ENCODE measurements at regions not wholly inside any gene's neighbourhood (a gene's known extent, or its start where the extent isn't known, plus 50 kb on each side); places are given as distances from the start of the nearest gene placed in this dataset.

DNA sequence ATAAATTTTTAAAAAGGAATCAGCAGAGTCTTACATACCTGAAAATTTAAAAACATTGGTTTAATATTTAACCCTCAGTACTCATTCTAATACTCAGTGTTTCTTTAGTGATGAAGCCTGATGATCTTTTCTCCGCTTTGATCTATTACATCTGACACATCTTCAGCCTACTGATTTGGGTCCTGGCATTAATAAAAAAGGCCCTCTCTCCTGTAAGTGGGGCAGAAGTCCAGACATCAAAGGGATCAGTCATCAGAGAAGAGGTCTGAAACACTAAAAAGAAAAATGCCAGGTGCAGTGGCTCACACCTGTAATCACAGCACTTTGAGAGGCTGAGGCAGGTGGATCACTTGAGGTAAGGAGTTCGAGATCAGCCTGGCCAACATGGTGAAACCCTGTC is 581.1 kb upstream of the LRATD1 start (continued):
- TF ChIP-seq JUND (IDR thresholded peaks at IDR 0.05; ENCODE audit: low read depth, low read length) (no peak), CBFB (IDR thresholded peaks at IDR 0.05; ENCODE audit: low read depth) (no peak), SMAD5 (IDR thresholded peaks at IDR 0.05; ENCODE audit: low read depth) (no peak), DPF2 (IDR thresholded peaks at IDR 0.05) (no peak)
- TF ChIP-seq, protein P1, sequence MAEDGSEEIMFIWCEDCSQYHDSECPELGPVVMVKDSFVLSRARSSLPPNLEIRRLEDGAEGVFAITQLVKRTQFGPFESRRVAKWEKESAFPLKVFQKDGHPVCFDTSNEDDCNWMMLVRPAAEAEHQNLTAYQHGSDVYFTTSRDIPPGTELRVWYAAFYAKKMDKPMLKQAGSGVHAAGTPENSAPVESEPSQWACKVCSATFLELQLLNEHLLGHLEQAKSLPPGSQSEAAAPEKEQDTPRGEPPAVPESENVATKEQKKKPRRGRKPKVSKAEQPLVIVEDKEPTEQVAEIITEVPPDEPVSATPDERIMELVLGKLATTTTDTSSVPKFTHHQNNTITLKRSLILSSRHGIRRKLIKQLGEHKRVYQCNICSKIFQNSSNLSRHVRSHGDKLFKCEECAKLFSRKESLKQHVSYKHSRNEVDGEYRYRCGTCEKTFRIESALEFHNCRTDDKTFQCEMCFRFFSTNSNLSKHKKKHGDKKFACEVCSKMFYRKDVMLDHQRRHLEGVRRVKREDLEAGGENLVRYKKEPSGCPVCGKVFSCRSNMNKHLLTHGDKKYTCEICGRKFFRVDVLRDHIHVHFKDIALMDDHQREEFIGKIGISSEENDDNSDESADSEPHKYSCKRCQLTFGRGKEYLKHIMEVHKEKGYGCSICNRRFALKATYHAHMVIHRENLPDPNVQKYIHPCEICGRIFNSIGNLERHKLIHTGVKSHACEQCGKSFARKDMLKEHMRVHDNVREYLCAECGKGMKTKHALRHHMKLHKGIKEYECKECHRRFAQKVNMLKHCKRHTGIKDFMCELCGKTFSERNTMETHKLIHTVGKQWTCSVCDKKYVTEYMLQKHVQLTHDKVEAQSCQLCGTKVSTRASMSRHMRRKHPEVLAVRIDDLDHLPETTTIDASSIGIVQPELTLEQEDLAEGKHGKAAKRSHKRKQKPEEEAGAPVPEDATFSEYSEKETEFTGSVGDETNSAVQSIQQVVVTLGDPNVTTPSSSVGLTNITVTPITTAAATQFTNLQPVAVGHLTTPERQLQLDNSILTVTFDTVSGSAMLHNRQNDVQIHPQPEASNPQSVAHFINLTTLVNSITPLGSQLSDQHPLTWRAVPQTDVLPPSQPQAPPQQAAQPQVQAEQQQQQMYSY (CRISPR knock-in tag; IDR thresholded peaks at IDR 0.05) = no peak

DNA sequence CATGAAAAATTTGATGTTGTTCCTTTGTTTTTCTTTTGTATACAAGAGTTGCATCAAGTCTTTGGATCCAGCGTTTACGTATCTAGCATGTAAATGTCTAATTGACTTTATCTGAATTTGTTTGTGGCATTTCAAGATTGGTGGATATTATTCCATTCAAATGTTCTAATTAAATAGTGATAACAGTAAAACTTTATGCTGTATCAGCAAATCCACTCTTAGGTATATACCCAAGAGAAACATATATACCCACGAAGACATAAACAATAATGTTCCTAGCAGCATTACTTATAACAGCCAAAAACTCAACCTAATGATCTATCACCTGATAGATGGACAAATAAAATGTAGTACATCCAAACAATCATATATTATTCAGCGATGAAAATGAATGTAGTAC is 579.4 kb upstream of the LRATD1 start:
- no TSS peak for BruUV-seq (replicated peaks)
- TF ChIP-seq MTA3 (IDR thresholded peaks at IDR 0.05; ENCODE audit: borderline replicate concordance, low read length) (no peak), IKZF2 (IDR thresholded peaks at IDR 0.05) (no peak), TARDBP (IDR thresholded peaks at IDR 0.05; ENCODE audit: borderline replicate concordance) (no peak)
- TF ChIP-seq, protein P2, sequence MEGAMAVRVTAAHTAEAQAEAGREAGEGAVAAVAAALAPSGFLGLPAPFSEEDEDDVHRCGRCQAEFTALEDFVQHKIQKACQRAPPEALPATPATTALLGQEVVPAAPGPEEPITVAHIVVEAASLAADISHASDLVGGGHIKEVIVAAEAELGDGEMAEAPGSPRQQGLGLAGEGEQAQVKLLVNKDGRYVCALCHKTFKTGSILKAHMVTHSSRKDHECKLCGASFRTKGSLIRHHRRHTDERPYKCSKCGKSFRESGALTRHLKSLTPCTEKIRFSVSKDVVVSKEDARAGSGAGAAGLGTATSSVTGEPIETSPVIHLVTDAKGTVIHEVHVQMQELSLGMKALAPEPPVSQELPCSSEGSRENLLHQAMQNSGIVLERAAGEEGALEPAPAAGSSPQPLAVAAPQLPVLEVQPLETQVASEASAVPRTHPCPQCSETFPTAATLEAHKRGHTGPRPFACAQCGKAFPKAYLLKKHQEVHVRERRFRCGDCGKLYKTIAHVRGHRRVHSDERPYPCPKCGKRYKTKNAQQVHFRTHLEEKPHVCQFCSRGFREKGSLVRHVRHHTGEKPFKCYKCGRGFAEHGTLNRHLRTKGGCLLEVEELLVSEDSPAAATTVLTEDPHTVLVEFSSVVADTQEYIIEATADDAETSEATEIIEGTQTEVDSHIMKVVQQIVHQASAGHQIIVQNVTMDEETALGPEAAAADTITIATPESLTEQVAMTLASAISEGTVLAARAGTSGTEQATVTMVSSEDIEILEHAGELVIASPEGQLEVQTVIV (IDR thresholded peaks at IDR 0.05; ENCODE audit: borderline replicate concordance, partially characterized antibody) = no peak
- TF ChIP-seq, protein P3, sequence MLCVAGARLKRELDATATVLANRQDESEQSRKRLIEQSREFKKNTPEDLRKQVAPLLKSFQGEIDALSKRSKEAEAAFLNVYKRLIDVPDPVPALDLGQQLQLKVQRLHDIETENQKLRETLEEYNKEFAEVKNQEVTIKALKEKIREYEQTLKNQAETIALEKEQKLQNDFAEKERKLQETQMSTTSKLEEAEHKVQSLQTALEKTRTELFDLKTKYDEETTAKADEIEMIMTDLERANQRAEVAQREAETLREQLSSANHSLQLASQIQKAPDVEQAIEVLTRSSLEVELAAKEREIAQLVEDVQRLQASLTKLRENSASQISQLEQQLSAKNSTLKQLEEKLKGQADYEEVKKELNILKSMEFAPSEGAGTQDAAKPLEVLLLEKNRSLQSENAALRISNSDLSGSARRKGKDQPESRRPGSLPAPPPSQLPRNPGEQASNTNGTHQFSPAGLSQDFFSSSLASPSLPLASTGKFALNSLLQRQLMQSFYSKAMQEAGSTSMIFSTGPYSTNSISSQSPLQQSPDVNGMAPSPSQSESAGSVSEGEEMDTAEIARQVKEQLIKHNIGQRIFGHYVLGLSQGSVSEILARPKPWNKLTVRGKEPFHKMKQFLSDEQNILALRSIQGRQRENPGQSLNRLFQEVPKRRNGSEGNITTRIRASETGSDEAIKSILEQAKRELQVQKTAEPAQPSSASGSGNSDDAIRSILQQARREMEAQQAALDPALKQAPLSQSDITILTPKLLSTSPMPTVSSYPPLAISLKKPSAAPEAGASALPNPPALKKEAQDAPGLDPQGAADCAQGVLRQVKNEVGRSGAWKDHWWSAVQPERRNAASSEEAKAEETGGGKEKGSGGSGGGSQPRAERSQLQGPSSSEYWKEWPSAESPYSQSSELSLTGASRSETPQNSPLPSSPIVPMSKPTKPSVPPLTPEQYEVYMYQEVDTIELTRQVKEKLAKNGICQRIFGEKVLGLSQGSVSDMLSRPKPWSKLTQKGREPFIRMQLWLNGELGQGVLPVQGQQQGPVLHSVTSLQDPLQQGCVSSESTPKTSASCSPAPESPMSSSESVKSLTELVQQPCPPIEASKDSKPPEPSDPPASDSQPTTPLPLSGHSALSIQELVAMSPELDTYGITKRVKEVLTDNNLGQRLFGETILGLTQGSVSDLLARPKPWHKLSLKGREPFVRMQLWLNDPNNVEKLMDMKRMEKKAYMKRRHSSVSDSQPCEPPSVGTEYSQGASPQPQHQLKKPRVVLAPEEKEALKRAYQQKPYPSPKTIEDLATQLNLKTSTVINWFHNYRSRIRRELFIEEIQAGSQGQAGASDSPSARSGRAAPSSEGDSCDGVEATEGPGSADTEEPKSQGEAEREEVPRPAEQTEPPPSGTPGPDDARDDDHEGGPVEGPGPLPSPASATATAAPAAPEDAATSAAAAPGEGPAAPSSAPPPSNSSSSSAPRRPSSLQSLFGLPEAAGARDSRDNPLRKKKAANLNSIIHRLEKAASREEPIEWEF (IDR thresholded peaks at IDR 0.05; ENCODE audit: insufficient replicate concordance, low read depth, low read length) = no peak
- Histone ChIP-seq H3K36me3 (ENCODE audit: control insufficient read depth in 2 of 2, insufficient read depth in 2 of 2, low read length in 1 of 2) (no peaks in the 10 kb centered on the region), H3K9me3 (replicated peaks; ENCODE audit: control insufficient read depth, insufficient read depth, low read length) (no peaks in the 10 kb centered on the region), H3K9ac (ENCODE audit: control insufficient read depth, insufficient read depth, low read length) (no peak overlapping the region), H2AFZ (ENCODE audit: control insufficient read depth, low read depth, low read length) (no peak overlapping the region), H3K4me2 (ENCODE audit: control insufficient read depth, insufficient read depth) (no peak overlapping the region), H4K20me1 (ENCODE audit: control insufficient read depth, insufficient read depth) (no peaks in the 10 kb centered on the region), H3K79me2 (ENCODE audit: control insufficient read depth, insufficient read depth, low read length) (no peaks in the 10 kb centered on the region), H3K4me3 (no peak overlapping the region), H3K4me1 (ENCODE audit: control insufficient read depth, insufficient read depth, low read length) (no peaks in the 10 kb centered on the region), H3K27ac (ENCODE audit: control insufficient read depth, insufficient read depth) (no peak overlapping the region), H3K27me3 (replicated peaks in 1 of 2; ENCODE audit: control insufficient read depth in 2 of 2, insufficient read depth in 2 of 2, low read length in 1 of 2) (no peaks in the 10 kb centered on the region)
- ChIA-PET RAD21 (ENCODE audit: unreplicated experiment) (no interaction called here), SMC1A (ENCODE audit: uncharacterized antibody, unreplicated experiment) (no interaction called here), CTCF (no interaction called here), POLR2A (no interaction called here)
- ATAC-seq (no peak), DNase-seq (ENCODE audit: low read depth, low spot score) (no peak), FAIRE-seq (no peak)
- in situ Hi-C loops (cut with MboI) = no loop called here
- WGBS (ENCODE audit: insufficient coverage, insufficient replicate concordance, low lambda C conversion rate, missing lambda C conversion rate) = 37% methylated on average over 4 of the region's 4 CpGs
- intact Hi-C loops (cut with micrococcal nuclease; ENCODE audit: unreplicated experiment) = no loop called here
